ELF-1 (cell line): ENCODE measurements at regions not wholly inside any gene's neighbourhood (a gene's known extent, or its start where the extent isn't known, plus 50 kb on each side); places are given as distances from the start of the nearest gene placed in this dataset.

Source experiments
- DNase-seq: peaks from one replicate; pipeline ENCODE4 v3.0.0-alpha.2; 2016; ENCODE audit warnings: low read depth, low spot score

DNA sequence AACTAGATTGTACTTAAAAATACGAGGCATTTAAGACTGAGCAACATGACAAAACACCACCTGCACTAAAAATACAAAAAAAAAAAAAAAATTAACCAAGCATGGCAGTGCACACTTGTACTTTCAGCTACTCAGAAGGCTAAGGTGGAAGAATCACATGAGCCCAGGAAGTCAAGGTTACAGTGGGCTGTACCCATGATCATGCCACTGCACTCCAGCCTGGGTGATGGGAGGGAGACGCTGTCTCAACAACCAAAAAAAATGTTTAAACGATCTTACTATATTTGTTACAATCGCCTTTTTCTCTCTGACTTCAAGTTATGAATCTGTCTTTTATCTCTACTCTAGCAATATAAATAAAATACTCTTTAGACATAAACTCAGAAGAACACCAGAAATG is 1454.3 kb downstream of the MAT2B start:
- no peak for DNase-seq

DNA sequence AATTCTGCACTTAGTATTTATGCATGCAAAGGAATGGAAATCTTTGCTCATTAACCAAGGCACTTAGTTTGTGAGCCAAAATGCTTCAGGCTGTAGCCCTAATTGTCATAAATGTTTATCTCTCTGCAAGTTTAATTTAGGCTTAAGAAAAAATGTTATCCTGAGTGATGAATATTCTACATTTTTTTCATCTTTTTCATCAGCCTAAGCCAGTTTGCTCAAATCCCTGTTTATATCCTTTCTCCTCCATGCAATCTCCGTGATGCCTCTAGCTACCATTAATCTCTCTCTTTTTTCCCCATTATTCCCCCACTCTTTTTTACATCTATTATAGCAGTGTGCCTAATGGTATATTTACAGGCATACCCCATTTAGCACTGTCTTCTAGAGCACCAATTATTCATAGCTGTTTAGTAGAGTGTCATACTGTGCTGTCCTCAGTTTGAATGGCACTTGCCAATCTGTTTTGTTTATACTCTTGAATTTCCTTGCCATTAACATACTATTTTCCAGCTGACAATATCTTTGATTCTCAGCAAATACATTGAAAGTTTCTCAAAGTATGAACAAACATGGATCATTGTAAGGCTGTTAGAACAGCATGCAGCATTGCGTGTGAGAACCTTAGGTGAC is 1457.0 kb downstream of the MAT2B start:
- DNase-seq: no peak

DNA sequence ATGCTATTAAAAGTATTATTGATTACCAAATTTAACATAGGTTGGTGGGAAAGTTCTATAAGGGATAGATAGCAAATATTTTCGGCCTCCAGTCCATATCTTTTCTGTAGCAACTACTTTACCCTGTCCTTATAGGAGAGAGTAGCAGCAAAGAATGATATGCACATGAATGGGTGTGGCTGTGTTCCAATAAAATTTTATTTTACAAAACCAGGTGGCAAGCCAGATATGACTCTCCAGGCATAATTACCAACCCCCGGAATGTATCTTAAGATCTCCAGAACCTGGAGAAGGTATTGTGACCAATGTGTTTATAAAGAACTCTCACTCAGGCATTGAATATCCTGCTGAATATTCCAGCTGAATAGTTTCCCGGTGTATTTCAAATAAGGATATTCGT is 1461.2 kb downstream of the MAT2B start:
- no peak for DNase-seq

DNA sequence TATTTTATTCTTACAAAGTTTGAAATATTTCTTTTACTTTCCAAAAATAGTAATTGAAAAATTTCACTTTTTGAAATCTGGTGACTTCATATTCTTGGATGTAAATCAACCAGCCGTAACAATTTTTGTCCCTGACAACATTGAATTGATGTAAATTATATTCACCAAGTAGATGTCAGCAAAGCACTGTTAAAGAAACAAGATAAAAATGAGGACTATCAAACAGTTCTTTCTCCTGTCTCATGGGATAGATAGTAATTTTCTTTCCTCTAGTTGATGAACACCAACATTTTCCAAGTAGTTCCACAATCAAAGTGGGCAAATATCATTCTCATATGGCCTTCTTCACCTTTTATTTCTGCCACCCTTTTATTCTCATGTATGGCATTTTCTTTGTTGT is 1461.9 kb downstream of the MAT2B start:
- DNase-seq: no peak

DNA sequence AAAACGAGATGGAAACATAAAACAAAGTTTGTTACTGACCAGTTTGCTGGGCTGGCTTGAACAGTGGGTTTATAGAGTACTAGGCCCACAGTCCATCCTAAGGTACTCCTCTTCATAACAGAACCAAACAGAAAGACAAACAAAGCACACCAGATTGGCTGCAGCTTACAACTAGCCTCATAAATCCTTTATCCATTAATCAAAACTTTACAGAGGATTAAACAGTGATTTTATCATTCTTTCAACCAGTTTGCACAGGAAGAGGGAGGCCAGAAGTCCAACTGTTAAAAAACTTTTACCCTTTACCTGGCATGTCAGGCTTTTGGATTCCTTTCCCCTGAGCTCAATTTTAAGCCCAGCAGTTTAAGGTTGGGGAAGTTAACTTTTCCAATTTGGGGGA is 1467.6 kb downstream of the MAT2B start:
- no peak for DNase-seq

DNA sequence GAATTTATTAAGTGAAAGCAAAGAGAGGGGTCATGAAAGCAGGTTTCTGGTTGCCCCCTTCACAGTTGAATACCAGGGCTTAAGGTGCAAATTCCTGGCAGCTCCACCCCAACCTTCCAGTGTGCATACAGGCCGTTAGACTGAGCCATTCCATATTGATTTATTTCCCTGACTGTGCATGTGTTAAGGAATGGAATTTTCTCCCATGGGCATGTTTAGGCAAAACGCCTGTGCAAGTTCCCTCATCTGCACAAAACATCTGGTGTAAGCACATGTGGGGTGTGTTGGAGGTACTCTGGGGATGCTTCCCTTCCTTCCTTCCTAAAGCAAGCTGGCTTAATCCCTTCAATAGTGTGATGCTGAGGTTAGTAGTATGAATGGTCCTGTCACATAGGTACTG is 1470.6 kb downstream of the MAT2B start:
- DNase-seq: no peak

DNA sequence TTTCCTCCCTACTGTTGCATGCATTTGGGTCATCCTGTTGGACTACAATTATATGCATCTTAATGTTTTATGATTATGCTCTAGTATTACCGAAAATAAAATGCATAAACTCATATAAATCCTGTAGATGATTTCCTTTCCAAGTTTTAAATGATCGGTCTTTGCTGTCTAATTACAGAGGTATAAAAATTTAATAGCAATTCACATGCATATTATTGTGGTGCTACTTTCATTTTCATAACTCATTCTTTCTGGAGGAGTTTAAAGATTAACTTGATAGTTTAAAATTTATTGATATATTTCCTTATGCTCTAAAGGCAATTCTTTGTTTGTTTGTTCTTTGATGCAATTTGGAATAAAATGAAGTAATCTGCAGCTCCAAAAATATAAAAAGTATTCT is 1475.1 kb downstream of the MAT2B start:
- no peak for DNase-seq

DNA sequence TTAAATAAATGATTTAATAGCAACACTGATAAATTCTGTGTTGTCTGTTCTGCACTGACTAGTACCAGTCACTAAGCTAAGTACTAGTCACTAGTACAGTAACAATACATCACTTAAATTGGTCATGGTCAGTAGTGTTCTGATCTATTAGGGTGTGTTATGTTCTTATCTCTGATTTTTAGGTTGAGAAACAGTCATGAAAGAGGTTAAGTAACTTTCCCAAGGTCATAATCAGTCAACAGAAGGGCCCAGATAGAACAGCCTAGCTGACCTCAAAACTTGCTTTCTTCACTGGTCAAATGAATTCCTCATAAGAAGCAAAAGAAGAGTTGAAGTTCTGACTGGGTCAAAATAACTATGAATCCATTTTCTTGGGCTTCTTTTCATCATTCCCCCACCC is 1492.7 kb downstream of the MAT2B start:
- DNase-seq: no peak

DNA sequence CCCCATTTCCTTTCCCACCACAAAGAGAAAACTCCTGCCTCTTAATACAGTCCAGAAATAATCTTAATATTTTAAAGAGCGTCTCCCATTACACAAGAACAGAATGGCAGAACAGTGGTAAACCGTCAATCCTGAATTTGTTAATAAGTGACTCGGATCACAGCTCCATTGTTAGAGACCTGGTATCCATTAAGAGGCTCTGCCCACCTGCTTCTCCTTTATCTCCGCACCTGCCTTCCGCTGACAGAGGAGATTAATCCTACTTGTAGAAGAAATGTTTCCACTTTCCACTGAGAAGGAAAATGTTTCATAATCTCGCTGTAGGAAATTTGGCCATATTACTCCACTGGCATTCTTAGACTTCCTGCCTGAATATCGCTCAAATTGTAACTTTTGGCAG is 1493.2 kb downstream of the MAT2B start:
- DNase-seq: no peak

DNA sequence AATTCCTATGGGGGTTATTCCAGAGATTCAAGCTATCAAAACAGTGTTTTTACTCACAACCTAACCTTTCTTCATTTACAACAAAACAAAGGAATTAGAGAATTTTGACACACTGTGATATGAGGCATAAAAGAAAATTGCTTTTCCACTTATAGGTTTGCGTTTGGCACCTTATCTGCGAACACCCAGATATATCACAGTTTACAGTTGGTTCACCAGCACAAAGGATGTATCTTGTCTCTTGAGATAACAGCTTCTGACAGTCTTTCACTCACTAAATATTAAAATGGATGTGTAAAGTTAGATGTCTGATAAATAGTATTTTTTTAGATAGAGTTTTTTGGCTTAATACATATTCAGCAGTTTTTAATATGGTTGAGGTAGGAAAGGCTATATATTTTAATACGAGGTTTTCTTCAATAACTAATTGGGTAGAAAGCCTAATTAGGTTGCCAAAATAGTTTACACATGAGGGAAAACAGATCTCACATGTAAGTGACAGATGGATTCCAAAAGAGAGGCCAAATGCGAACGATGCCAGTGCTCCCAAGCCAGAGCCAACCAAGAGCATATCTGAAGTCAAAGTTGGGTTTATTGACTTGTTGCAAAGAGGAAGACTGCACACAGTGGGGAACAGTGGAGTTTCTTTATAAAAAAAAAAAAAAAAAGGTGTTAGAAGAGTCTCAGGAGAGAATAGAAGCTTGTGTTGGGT is 1495.2 kb downstream of the MAT2B start:
- DNase-seq: no peak

DNA sequence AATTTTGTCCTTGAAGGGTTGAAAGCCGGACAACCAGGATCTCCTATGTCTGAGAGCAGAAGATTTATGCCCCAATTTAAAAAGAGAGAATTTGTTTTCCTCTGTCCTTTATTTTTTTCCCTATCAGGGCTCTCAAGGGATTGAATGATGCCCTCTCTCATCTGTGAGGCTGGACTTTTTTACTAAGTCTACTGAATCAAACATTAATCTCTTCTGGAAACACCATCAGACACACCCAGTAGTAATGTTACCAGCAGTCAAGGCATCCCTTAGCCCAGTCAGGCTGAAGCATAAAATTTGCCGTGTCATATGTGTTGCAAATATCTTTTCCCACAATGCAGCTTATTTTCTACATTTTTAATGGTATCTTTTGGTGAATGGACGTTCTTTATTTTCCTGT is 1497.9 kb downstream of the MAT2B start:
- DNase-seq: no peak

DNA sequence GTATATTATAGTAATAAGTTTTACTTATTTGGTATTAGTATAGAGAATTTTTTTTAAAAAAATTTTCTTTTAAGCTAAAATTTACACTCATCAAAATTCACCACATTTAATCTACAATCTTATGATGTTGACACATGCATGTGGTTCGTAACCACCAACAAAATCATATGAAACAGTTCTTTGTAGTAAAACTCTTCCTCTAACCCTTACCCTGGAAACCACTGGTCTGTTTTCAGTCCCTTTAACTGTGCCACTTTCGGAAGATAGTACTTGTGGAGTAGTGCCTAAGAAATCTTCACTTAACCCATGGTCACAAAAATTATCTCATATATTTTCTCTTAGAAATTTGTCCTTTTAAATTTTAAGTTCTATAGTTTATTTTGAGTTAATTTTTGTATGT is 1498.8 kb downstream of the MAT2B start:
- no peak for DNase-seq

DNA sequence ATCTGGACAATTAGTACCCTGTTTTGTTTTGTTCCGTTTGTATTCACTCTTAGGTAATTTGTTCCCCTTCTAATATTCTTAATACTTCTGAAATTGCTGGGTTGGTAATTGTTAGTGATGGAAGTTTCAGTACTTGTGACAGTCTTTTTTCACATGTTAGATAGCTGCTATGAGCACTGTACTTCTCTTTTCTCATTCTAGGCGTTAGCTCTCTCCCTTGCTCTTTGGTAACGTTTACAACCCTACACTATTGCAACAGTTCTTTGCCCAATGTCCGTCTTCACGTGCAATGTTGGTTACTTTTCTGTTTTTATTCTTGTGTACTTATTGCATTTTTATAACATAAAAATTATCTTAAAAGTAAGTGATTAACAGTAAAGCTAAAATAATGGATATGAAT is 1509.0 kb downstream of the MAT2B start:
- no peak for DNase-seq

DNA sequence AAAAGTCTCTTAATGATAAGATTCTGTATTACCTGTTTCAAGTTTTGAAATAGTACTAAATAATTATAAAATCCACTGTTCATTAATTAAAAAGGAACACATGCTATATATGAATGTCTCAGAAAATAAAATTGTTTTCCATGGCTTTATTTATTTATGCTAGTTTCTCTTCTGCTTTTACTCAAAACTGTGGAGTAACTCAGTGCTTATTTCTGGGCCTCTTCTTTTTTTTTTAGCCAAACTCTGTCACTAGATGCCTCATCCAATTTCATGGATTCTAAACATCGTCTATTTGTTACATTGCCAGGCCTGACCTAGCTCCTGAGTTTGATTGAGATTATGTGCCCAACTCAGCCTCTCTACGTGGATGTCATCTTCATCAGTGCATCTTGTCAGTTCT is 1509.7 kb downstream of the MAT2B start:
- no peak for DNase-seq

DNA sequence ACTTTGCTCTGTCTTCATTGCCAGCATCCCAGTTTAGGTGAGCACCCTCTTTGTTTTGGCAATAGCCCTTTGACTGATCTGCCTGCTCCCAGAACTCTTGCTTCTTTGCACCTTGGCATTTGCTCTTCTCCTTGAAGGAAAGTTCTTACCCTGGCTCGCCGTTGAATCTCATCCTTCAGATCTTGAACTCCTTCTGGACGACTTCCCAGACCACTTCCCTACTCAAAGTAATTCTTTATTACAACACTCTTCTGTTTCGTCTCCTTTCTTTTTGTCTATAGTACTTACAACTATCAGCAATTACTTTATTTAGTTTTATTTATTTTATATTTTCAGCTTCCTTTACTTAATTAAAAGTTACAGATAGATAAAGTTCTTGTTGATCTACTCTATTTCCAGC is 1510.1 kb downstream of the MAT2B start:
- DNase-seq: no peak

DNA sequence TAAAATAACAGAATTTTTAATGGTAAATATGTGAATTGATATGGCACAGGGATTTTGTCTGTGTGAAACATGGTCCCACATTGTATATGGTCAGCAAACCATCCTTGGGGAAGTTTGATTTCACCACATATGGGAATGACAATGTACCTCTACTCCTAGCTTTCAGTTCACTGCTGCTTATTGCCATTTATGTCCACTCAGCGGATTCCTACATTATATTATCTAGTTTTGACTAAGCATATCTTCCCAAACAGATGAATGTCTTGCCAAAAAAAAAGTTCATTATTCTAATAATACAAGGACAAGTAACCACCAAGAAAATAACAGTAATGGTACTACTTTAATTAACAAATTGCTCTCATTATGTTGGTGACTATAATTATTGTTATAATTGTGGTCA is 1521.6 kb downstream of the MAT2B start:
- no peak for DNase-seq

DNA sequence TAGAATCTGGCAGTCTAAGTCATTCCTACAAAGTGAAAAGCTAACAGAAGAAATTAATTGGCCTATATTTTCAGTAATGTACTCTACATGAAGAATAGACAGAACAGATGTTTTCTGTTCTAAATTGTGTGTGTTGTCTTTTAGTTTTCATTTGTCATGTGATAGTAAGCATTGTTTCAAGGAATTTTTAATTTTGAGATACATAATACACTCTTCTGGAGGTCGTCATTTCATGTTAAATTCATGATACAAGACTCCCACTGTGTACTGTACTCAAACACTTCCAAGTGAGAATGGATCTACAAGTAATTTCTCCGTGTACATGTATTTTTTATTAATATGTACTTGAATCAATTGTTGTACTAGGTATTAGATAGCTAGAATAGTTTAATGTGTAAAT is 1522.9 kb downstream of the MAT2B start:
- DNase-seq: no peak

DNA sequence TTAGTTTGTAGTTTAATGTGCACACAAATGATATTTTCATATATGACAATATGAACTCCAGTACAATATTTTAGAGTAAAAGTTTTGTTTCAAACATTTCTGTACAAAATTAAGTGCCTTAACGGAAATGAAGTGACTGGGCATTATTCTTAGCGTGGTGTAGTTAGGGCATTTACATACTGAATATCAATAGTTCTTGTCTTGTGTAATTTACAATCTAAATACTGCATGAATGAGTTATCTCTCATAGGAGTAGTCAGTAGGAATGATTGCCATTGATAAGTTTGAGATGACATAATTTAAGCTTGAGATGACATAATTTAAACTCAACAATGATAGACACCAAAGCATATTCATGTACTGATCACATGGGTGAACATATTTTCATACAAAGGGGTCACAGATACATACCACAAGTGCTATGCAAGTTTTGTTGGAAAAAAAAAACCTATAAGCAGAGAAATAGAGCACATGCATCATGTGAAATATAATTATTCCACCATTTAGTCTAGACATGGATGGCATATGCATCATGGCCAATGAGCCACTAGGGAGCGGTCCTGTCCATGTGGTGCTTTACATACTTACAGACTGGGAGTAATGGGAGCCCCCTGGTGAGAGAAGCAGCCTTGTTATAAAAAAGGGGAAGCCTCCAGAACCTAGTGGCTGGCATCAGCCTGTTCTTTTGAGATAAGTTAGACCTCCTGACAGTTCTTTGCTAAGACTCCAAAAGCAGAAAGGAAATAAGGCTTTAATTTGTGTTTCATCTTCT is 1523.9 kb downstream of the MAT2B start:
- peak; percentile 67 for DNase-seq

DNA sequence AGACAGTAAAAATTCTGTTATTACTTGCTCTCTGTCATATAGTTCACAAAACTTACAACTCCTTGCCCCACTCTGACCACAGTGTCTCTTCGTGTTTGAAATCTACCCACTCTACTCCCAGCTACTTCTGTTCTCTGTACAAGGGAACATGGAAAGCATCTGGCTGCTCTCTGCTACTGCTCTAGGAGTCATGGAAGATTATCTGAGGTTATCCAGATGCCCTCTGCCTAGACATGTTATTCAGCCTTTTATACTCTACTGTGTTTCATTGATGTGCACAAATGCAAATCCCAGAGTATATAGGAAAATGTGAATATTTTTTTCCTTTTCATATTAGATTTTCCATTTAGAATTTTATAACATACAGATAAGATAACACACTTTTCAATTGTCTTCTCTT is 1525.6 kb downstream of the MAT2B start:
- no peak for DNase-seq

DNA sequence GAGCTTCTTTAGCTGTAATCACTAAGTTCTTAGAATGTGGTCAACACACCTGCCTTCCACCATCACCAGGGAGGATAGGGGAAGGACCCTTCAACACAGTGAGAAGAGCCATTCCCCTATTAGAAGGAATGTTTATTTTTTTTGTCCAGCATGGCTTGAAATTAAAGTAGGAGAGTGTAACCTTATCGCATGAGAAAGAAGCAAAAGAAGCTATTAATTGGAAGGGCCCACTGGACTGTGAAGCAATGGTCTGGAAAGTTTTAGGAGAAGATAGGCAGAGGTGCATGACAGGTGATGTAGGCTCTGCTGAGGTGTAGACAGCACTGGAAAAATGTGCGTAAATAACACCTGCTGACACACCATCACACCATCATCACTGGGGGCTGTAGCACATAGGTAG is 1526.0 kb downstream of the MAT2B start:
- no peak for DNase-seq

DNA sequence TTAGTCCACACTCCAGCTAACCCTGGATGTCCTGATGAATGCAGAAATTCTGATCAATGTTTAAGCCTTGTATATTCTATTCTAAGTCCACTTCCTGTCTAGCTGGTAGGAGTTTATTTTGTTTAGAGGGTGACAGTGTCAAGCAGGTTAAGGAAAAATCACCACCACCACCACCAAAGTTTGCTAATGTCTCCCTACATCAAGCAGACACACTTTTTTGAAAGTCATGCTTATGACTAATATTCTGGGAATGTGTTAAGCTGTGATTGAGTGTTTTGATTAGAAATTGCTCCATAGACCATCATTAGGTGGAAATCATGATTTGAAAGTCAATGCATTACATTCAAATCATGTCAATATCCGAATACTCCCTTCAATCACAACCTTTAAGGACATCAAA is 1530.1 kb downstream of the MAT2B start:
- no peak for DNase-seq

DNA sequence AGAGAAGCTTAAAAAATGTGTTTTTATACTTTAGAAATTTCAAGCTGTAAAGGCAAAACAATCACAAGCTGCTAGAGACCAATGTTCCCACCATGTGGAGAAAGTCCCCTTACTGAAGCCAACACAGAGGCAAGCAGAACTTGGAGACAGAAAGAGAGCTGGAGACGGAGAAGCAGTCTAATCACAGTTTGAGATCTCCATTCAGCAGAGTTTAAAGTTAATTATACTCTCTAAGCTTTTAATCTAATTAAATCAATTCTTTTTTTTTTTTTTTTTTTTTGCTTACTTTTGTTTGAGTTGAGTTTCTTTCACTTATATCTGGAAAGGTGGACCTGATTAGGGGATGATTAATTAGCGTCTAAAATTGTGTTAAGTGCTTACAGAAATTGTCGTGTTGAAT is 1534.3 kb downstream of the MAT2B start:
- no peak for DNase-seq

DNA sequence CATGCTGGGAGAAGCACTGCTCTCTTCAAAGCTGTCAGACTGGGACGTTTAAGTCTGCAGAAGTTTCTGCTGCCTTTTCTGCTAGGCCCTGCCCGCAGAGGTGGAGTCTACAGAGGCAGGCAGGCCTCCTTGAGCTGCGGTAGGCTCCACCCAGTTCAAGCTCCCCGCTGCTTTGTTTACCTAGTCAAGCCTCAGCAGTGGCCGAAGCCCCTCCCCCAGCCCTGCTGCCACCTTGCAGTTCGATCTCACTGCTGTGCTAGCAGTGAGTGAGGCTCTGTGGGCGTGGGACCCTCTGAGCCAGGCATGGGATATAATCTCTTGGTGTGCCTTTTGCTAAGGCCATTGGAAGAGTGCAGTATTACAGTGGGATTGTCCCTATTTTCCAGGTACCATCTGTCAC is 1540.5 kb downstream of the MAT2B start:
- peak; percentile 50 for DNase-seq
